ENCODE measurements at regions not wholly inside any gene's neighbourhood (a gene's known extent, or its start where the extent isn't known, plus 50 kb on each side); places are given as distances from the start of the nearest gene placed in this dataset.

DNA sequence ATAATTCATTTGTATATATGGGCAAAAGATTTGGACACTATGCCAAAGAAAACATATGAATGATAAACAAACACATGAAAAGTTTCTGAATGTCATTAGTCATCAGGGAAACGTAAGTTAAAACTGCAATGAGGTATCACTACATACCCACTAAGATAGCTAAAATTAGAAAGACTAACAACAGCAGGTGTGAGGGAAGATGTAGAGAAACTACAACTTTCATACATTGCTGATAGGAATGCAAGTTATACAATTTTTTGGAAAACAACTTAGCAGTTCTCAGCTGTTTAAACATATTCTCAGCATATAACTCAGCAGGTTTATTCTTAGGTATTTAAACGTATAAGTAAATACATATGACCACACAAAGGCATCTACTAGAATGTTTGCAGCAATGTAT lies 563.5 kb upstream of the KLHL29 start:
- H3K4me1 ChIP-seq (ENCODE audit: control insufficient read depth, insufficient read depth, low read length) = no peaks in the 10 kb centered on the region
- no peaks in the 10 kb centered on the region for H3K36me3 ChIP-seq (ENCODE audit: control insufficient read depth in 2 of 2, insufficient read depth in 1 of 2, low read length in 2 of 2)
- ChIA-PET POLR2A (no interaction called here), CTCF (no interaction called here)
- TF ChIP-seq, protein P1, sequence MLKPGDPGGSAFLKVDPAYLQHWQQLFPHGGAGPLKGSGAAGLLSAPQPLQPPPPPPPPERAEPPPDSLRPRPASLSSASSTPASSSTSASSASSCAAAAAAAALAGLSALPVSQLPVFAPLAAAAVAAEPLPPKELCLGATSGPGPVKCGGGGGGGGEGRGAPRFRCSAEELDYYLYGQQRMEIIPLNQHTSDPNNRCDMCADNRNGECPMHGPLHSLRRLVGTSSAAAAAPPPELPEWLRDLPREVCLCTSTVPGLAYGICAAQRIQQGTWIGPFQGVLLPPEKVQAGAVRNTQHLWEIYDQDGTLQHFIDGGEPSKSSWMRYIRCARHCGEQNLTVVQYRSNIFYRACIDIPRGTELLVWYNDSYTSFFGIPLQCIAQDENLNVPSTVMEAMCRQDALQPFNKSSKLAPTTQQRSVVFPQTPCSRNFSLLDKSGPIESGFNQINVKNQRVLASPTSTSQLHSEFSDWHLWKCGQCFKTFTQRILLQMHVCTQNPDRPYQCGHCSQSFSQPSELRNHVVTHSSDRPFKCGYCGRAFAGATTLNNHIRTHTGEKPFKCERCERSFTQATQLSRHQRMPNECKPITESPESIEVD (tag by site-specific recombination; IDR thresholded peaks at IDR 0.05) = no peak
- TF ChIP-seq TCF7L2 (IDR thresholded peaks at IDR 0.05; ENCODE audit: borderline replicate concordance, low read depth, low read length) (no peak), ZNF341 (tag by site-specific recombination; IDR thresholded peaks at IDR 0.05; ENCODE audit: low read depth) (no peak), ZNF785 (tag by site-specific recombination; IDR thresholded peaks at IDR 0.05) (no peak), ZNF747 (tag by site-specific recombination; IDR thresholded peaks at IDR 0.05) (no peak), KLF16 (tag by site-specific recombination; IDR thresholded peaks at IDR 0.05) (no peak), ZIC2 (tag by site-specific recombination; IDR thresholded peaks at IDR 0.05) (no peak), ZNF239 (tag by site-specific recombination; IDR thresholded peaks at IDR 0.05) (no peak), ZSCAN30 (tag by site-specific recombination; IDR thresholded peaks at IDR 0.05) (no peak), ZNF23 (tag by site-specific recombination; IDR thresholded peaks at IDR 0.05; ENCODE audit: borderline replicate concordance) (no peak), ZBTB21 (tag by site-specific recombination; IDR thresholded peaks at IDR 0.05) (no peak), ZNF157 (tag by site-specific recombination; IDR thresholded peaks at IDR 0.05) (no peak), ZNF16 (tag by site-specific recombination; IDR thresholded peaks at IDR 0.05; ENCODE audit: low read depth) (no peak), ZEB2 (tag by site-specific recombination; IDR thresholded peaks at IDR 0.05) (no peak)
- TF ChIP-seq, protein P2, sequence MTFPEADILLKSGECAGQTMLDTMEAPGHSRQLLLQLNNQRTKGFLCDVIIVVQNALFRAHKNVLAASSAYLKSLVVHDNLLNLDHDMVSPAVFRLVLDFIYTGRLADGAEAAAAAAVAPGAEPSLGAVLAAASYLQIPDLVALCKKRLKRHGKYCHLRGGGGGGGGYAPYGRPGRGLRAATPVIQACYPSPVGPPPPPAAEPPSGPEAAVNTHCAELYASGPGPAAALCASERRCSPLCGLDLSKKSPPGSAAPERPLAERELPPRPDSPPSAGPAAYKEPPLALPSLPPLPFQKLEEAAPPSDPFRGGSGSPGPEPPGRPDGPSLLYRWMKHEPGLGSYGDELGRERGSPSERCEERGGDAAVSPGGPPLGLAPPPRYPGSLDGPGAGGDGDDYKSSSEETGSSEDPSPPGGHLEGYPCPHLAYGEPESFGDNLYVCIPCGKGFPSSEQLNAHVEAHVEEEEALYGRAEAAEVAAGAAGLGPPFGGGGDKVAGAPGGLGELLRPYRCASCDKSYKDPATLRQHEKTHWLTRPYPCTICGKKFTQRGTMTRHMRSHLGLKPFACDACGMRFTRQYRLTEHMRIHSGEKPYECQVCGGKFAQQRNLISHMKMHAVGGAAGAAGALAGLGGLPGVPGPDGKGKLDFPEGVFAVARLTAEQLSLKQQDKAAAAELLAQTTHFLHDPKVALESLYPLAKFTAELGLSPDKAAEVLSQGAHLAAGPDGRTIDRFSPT (tag by site-specific recombination; IDR thresholded peaks at IDR 0.05) = no peak
- H3K27ac ChIP-seq (ENCODE audit: extremely low read depth, low read depth, low read length) = no peak overlapping the region
- H3K4me3 ChIP-seq (ENCODE audit: low read depth, low read length) = no peak overlapping the region
- no peaks in the 10 kb centered on the region for H3K9me3 ChIP-seq (ENCODE audit: control insufficient read depth, insufficient read depth, low read depth, low read length)

DNA sequence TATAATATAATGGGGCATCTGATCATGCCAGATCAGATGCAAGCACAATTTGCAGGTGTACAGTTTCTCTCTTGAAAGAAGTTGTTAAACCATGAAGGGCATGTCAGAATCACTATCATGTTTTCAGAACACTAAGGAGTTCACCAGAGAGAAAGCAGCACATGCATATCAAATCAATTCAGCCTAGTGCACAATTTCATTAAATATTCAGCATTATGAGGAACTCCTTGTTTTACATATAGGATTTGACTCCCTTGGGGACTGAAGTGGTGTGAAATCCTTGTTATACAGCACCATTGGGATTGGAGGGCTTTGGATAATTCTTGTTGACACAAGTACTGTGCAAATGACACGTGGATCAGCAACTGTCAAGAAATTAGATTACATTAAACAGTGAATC lies 562.1 kb upstream of the KLHL29 start:
- Histone ChIP-seq H3K9me3 (ENCODE audit: control insufficient read depth, insufficient read depth, low read depth, low read length) (no peaks in the 10 kb centered on the region), H3K4me3 (ENCODE audit: low read depth, low read length) (no peak overlapping the region), H3K36me3 (ENCODE audit: control insufficient read depth in 2 of 2, insufficient read depth in 1 of 2, low read length in 2 of 2) (no peaks in the 10 kb centered on the region), H3K27ac (ENCODE audit: extremely low read depth, low read depth, low read length) (no peak overlapping the region), H3K4me1 (ENCODE audit: control insufficient read depth, insufficient read depth, low read length) (no peaks in the 10 kb centered on the region)
- TF ChIP-seq ZNF423 (tag by site-specific recombination; IDR thresholded peaks at IDR 0.05) (no peak), ZNF426 (tag by site-specific recombination; IDR thresholded peaks at IDR 0.05) (no peak), FEZF1 (tag by site-specific recombination; IDR thresholded peaks at IDR 0.05) (no peak), ZNF146 (tag by site-specific recombination; IDR thresholded peaks at IDR 0.05) (no peak), ZNF560 (tag by site-specific recombination; IDR thresholded peaks at IDR 0.05; ENCODE audit: borderline replicate concordance) (no peak), ZNF621 (tag by site-specific recombination; IDR thresholded peaks at IDR 0.05) (no peak)
- TF ChIP-seq, protein P3, sequence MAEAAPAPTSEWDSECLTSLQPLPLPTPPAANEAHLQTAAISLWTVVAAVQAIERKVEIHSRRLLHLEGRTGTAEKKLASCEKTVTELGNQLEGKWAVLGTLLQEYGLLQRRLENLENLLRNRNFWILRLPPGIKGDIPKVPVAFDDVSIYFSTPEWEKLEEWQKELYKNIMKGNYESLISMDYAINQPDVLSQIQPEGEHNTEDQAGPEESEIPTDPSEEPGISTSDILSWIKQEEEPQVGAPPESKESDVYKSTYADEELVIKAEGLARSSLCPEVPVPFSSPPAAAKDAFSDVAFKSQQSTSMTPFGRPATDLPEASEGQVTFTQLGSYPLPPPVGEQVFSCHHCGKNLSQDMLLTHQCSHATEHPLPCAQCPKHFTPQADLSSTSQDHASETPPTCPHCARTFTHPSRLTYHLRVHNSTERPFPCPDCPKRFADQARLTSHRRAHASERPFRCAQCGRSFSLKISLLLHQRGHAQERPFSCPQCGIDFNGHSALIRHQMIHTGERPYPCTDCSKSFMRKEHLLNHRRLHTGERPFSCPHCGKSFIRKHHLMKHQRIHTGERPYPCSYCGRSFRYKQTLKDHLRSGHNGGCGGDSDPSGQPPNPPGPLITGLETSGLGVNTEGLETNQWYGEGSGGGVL (tag by site-specific recombination; IDR thresholded peaks at IDR 0.05) = no peak
- ChIA-PET CTCF (interaction anchor here (0.8 kb wide), 1 partner anchor 467 kb away, joined by 4 read pairs; no protein-coding TSS in a partner anchor), POLR2A (no interaction called here)

Data from HEK293 (cell line).